Chondrocyte (in vitro differentiated cells): ENCODE measurements at regions not wholly inside any gene's neighbourhood (a gene's known extent, or its start where the extent isn't known, plus 50 kb on each side); places are given as distances from the start of the nearest gene placed in this dataset.

Experiments
- DNase-seq: peaks from one replicate; pipeline ENCODE4 v3.0.0; 2021; ENCODE audit warnings: mixed read lengths, low spot score
- H3K27ac Mint-ChIP-seq: one replicate; pipeline ENCODE4 v1.8.0; 2021; ENCODE audit warnings: mild to moderate bottlenecking, moderate library complexity, mixed read lengths; ENCODE audit not compliant: unreplicated experiment
- H3K27me3 Mint-ChIP-seq: 2 replicates; pipeline ENCODE4 v1.8.0; 2021; ENCODE audit warnings: low read depth, mixed read lengths
- H3K36me3 Mint-ChIP-seq: 2 replicates; pipeline ENCODE4 v1.8.0; 2021; ENCODE audit warnings: low read depth, mixed read lengths
- H3K4me1 Mint-ChIP-seq: 2 replicates; pipeline ENCODE4 v1.8.0; 2021; ENCODE audit warnings: low read depth, mild to moderate bottlenecking, mixed read lengths
- H3K4me3 Mint-ChIP-seq: one replicate; pipeline ENCODE4 v1.8.0; 2021; ENCODE audit warnings: mild to moderate bottlenecking, moderate library complexity, mixed read lengths; ENCODE audit not compliant: unreplicated experiment
- H3K9me3 Mint-ChIP-seq: 2 replicates; pipeline ENCODE4 v1.8.0; 2021; ENCODE audit warnings: low read depth, mixed read lengths
- TF ChIP-seq, protein P1 (sequence below): fragments of 200-600 bp; sonication (generic); IDR thresholded peaks from 2 replicates; pipeline ENCODE4 v1.5.0; 2021; ENCODE audit warnings: antibody characterized with exemption, mild to moderate bottlenecking, moderate library complexity

GRCh38 chrX:111007238-111007637 lies 88.8 kb upstream of the PAK3 start:
- Mint-ChIP-seq H3K27me3 (peaks cover 9% of the 10 kb centered on the region), H3K27ac (no peak overlapping the region), H3K9me3 (no peaks in the 10 kb centered on the region), H3K4me1 (no peaks in the 10 kb centered on the region), H3K36me3 (no peaks in the 10 kb centered on the region), H3K4me3 (no peak overlapping the region)
- no peak for DNase-seq
- TF ChIP-seq, protein P1, sequence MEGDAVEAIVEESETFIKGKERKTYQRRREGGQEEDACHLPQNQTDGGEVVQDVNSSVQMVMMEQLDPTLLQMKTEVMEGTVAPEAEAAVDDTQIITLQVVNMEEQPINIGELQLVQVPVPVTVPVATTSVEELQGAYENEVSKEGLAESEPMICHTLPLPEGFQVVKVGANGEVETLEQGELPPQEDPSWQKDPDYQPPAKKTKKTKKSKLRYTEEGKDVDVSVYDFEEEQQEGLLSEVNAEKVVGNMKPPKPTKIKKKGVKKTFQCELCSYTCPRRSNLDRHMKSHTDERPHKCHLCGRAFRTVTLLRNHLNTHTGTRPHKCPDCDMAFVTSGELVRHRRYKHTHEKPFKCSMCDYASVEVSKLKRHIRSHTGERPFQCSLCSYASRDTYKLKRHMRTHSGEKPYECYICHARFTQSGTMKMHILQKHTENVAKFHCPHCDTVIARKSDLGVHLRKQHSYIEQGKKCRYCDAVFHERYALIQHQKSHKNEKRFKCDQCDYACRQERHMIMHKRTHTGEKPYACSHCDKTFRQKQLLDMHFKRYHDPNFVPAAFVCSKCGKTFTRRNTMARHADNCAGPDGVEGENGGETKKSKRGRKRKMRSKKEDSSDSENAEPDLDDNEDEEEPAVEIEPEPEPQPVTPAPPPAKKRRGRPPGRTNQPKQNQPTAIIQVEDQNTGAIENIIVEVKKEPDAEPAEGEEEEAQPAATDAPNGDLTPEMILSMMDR = no peak

DNA sequence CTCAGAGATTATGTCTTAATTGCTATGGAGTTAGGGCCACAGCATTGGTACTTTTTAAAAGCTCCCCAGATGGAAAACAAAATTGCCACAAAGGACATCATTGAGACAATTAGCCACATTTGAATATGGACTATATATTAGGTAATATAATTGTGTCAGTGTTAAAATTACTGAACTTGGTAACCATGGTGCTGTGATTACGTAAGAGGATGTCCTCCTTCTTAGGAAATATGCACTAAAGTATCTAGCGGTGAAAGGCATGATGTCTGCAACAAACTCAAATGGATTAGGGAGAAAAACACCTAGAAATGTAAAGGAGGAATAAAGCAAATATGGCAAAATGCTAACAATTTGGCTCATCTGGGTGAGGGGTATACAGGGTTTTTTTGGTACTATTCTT lies 89.9 kb upstream of the PAK3 start:
- Mint-ChIP-seq H3K27me3 (peaks cover 9% of the 10 kb centered on the region), H3K4me1 (no peaks in the 10 kb centered on the region), H3K4me3 (no peak overlapping the region), H3K36me3 (no peaks in the 10 kb centered on the region), H3K9me3 (no peaks in the 10 kb centered on the region), H3K27ac (no peak overlapping the region)
- no peak for DNase-seq
- TF ChIP-seq, protein P1 = no peak

DNA sequence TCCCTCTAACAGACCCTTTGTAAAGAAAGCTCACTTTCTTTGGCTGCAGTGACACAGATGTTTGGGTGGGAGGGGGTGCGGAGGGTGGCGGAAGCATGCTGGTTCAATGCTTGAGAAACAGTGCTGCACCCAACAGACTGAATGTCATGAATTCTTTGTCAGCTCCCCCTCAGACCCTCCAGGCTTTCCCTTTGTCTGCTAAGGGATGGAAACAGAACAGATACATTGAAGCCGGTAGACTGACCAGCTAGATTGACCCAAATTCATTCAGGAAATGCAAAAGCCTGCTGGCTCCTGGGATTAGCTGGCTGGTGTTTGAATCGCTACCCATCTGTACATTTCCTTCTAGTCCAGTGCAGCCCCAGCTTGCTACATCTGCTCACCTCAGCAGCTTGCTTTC lies 90.8 kb upstream of the PAK3 start:
- Mint-ChIP-seq H3K4me3 (no peak overlapping the region), H3K4me1 (no peaks in the 10 kb centered on the region), H3K9me3 (no peaks in the 10 kb centered on the region), H3K27me3 (peaks cover 9% of the 10 kb centered on the region), H3K36me3 (no peaks in the 10 kb centered on the region), H3K27ac (no peak overlapping the region)
- TF ChIP-seq, protein P1 = no peak
- DNase-seq = no peak

DNA sequence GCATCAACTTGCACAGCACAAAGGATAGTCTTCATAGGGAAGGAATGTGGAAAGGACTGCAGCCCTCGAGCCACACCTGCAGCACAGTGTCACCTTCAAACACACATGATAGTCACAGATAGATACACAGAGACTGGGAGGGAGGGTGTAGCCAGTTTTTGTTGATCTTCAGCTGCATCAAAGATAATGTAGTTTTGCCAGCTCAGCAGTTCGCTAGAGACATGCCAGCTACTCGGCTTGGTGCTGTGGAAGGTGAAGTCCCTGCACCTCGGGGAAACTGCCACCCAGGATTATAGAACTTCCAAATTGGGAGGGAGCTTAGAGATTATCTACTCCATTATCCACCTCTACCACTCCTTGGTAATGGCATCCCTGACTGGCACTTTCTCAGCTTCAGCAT lies 92.9 kb upstream of the PAK3 start:
- no peaks in the 10 kb centered on the region for H3K36me3 Mint-ChIP-seq
- H3K27me3 Mint-ChIP-seq = peaks cover 7% of the 10 kb centered on the region
- no peak for DNase-seq
- TF ChIP-seq, protein P1 = no peak
- H3K4me3 Mint-ChIP-seq = no peak overlapping the region
- no peak overlapping the region for H3K27ac Mint-ChIP-seq
- no peaks in the 10 kb centered on the region for H3K4me1 Mint-ChIP-seq
- H3K9me3 Mint-ChIP-seq = peaks cover 2% of the 10 kb centered on the region

- no peaks in the 10 kb centered on the region for H3K36me3 Mint-ChIP-seq
- TF ChIP-seq, protein P1 = peak; percentile 74
- H3K9me3 Mint-ChIP-seq = no peaks in the 10 kb centered on the region
- H3K27ac Mint-ChIP-seq = no peak overlapping the region
- H3K27me3 Mint-ChIP-seq = peaks cover 12% of the 10 kb centered on the region
- H3K4me3 Mint-ChIP-seq = no peak overlapping the region
- DNase-seq = no peak
- H3K4me1 Mint-ChIP-seq = no peaks in the 10 kb centered on the region
Observed at GRCh38 chrX:110992611-110993010, 103.4 kb upstream of the PAK3 start.
